Stimulated activated CD8-positive, alpha-beta memory T cell treated with anti-CD3 and anti-CD28 coated beads, Interleukin-2, amount 100 ng/mL, for 48 hours (primary cell): ENCODE measurements at regions not wholly inside any gene's neighbourhood (a gene's known extent, or its start where the extent isn't known, plus 50 kb on each side); places are given as distances from the start of the nearest gene placed in this dataset.

ENCODE experiments used
- DNase-seq, 2 donors: peaks; one replicate each; pipeline ENCODE4 v3.0.0-alpha.2; 2020; ENCODE audit warnings: low read depth in 2 of 2

DNA sequence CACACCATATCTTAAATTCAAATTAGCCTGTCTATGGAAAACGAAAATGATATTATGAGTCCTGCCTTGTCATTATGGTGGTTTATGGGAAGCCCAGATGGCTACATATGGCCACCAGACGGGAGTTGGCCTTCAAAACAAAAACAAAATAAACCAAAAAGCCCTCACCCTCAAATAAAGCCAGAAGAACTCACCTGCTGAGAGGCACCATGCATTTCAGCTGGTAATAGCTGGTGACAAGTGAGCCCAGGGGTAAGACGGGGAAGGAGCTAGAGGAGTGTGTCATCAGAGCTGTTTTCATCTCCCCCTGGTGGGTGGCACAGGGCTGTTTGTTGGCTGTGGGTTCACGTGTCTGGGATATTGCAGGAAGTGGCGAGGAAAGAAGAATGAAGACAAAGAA, 152.9 kb downstream of the EFNB2 start:
- DNase-seq, result no peak

DNA sequence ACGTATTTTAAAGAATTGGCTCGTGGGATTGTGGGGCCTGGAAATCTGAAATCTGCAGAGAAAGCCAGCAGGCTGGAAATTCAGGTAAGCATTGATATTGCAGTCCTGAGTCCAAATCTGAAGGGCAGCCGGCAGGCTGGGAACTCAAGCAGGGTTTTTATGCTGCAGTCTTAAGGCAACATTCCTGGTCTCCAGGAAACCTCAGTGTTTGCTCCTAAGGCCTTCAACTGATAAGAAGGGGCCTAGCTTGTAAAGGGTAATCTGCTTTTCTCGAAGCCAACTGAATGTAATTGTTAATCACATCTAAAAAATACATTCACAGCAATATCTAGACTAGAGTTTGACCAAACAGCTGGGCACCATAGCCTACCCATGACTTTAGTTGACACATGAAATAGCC, 154.4 kb downstream of the EFNB2 start:
- no peak for DNase-seq

DNA sequence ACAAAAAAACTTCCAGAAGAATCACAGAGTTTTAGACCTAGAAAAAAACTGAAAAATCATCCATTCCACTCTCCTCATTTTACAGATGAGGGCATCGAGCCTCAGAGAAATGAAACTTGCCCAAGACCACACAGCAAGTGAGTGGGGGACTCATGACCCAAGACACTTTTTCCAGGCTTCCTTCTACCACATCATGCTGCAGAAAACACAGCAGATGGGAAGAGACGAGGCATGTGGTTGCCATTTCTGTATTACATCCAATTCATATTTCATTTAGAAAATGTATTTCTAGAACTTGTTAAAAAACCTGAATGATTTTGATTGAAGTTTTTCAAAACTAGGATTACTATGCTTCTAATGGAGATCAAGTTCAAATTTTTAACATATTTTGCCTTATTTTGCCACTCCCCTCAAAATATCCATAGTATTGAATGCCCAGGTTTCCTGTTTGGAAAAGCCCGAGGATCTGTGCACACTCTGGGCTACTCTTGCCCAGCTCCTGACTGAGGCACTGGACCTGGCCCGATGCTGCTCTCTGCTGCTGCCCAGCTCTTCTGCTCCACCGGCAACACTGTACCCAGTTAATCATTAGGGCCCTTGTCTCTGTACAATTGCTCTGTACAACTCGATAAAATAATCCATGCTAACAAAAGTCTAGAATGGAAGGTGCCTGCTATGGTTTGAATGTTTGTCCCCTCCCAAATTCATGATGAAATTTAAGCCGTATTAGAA, 157.4 kb downstream of the EFNB2 start:
- DNase-seq, result no peak

DNA sequence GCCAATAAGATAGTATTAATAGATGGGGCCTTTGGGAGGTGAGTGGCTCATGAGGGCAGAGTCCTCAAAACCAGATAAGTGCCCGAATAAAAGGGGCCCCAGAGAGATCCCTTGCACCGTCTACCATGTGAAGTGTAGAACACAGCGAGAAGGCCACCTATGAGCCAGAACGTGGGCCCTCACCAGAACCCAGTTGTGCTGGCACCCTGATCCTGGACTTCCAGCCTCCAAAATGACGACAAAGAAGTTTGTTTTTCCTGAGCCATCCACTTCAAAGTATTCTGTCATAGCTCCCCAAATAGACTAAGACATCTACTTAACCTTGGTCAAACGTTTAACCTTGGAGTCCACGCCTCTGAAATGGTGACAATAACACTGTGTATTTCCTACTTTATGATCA, 158.1 kb downstream of the EFNB2 start:
- no peak for DNase-seq

DNA sequence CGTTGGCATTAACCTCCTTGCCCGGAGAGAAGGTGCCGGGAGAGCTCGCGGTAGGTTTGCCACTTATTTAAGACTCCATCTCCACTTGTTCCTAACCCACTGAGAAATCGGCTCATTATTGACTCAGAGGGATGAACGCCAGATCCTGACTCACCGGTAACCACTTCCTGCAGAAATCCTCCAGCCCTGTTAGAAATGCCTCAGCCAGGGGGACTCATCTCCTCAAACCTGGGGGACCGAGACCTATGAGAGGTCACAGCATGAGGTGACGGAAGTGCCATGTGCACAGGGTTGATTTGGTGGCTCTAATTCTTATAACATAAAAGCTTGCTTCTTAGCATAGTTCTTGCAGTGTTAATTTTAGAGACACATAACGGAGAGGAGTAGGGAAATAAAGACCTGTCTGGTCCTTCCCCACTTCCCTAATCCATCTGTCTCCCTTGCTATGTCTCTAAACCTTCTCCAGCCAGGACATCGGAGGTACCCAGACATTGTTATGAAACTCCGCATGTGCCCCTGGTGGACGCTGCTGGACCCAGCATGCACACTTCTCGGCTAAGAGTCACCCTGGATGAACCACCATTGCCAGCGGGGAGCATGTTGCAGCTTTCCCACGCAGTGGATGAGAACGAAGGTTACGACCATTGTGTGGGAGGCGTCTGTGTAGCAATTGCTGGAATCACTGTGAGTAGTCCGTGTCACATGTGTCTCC, 158.9 kb downstream of the EFNB2 start:
- no peak for DNase-seq

DNA sequence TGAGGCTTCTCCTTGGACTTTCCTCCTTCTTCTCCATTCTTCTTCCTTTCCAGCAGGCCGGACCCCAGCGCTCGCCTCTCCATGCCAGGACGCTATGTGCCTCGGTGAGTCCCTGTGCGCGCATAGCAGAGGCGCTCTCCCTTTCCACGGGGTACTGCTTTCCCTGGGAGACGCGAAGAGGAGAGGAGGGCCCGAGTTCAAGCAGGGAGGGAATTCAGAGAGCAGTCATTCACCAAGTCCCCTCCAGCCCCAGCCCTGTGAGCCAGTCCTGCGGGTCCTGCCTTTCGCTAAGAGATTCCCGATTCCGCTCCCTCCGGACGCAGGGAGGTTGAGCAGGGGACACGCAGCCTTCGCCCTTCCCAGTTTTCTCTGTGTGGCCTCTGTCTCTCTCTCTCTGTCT, 160.4 kb downstream of the EFNB2 start:
- DNase-seq, result no peak

DNA sequence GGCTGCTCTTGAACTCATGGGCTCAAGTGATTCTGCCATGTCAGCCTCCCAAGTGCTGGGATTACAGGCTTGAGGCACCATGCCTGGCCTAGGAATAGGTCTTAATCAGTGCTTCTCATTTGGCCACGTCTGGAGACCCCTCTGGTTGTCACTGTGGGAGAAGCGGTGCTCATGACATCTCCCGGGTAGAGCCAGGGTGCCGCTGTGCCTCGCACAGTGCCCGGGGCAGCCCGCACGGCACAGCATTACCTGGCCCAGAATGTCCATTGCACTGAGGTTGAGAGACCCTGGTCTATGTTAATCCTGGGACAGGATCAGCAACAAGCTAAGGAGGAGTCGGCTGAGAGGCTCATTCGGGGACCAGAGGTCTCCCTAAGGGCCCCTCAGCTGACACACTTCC, 160.8 kb downstream of the EFNB2 start:
- DNase-seq, result no peak

DNA sequence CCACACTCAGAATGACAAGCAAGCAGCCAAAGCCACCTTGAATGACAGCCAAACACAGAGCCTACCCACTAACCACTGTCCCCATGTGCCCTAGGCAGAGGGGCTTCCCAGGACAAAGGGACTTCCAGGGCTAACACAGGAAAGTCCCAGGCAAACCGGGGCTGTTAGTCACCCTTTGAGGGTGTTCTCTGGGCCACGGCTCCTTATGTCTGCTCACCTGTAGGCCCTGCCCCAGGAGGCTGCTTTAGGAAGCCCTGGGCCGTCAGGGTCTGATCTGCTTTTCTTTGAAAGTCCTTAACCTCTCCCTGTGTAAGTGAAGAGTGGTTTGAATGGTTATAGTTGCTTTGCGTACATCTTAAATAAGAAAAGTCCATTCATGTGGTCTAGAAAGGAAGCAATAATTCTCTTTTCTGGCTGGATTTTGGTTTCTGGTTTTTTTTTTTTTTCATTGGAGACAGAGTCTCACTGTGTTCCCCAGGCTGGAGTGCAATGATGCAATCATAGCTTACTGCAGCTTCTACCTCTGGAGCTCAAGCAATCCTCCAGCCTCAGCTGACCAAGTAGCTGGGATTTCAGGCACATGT, 161.4 kb downstream of the EFNB2 start:
- peak in 1 of 2 donors; percentile 10 for DNase-seq

DNA sequence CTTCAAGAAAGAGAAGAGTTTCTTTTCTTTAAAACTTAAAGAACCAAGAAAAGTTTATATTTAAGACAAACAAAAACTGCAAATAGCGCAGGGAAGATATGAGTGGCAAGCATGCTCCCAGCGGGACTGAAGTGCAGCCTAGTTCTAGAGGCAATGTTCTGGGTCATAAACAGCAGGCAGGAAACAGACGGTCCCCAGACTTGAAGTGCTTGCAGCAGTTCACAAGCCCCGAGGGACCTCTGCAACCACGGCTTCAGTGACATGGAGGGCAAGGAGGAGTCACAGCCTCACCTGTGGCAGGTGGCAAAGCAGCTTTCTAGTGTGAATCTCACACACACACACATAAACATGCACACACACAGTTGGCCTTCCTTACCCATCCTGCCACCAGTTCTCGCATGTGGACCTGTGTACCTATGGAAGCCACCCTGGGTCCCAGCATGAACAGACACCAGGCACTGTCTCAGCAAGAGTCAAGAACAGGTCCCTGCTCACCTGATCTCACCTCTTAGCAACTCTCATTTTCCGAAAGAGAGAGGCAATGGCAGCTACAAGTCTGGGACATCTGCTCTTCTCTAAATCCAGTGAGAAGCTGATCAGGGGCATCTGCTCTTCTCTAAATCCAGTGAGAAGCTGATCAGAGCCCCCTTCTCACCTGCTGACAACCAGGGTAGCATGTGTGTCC, 162.0 kb downstream of the EFNB2 start:
- DNase-seq, result no peak

DNA sequence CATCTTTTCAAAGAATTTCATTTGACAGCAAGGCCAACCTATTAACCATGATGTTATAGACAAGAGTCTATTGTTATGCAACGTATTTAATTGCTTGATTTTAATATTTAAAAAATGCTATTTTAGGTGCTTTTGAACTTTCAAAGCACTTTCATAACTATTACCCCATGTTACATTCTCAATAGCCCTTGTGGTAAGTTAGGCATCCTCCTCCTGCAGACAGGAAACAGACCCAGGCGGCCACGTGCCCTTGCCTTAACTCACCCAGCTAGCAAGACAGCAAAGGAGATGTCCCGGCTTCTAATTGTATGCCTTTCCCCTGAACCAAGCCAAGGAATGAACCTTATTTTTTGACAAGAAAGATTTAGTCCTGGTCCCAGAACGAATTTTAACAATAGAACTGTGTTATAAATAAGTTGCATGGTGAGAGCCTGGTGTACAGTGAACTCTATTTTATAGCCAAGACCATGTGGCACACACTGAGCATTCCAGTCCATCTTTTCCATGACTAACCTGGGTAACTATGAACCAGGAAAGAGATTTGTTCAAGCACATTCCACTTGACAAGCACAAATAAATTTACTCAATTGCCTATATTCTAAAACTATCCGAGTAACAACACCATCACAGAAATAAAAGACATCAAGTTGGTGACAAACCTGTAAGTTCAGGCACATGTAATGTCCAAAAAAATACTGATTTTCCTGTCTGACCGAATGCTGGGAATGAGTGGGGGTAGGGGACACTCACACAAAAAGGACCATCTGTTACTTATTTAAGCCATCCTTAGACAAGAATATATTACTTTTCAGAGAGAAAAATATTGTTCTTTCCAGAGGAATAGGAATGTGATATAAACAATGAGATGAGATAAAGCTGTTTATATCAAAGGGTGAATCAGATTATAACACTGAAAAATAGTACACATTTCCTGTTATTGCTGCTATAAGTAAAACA, 163.0 kb downstream of the EFNB2 start:
- DNase-seq, result no peak

DNA sequence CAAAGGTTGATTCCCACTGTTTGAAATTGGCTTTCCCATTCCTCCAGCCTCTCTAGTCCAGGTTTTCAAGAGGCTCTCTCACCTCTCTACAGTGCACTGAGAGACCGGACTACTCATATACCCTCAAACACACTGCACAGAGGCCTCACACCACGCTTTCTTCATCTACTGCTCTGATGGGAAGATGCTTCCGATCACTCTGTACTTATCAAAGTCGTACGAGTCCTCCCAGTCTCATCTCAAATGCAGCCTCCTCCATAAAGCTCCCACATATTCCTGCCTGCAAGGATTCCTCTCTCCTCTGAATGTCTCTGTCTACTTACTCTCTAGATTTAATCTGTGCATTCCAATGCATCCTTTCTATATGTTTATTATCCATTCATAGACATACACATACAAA, 164.4 kb downstream of the EFNB2 start:
- DNase-seq, result no peak

DNA sequence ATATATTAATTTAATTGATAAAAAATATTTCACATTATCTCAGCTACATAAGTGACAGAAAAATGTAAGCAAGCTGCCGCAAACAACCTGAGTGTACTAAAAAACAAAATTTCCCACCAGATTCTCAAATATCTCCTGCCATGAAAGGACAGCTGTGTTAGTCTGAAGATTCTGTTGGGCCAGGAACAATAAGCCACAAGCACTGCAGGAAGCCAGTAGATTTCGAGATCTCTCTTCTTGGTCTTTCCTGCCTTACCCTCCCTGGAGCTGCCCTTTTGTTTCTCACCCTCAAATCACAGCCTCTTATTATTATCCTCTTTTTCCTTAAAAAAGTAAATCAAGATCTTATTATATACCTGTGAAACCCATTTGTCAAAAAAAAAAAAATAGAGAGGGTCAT, 165.6 kb downstream of the EFNB2 start:
- DNase-seq, result no peak

DNA sequence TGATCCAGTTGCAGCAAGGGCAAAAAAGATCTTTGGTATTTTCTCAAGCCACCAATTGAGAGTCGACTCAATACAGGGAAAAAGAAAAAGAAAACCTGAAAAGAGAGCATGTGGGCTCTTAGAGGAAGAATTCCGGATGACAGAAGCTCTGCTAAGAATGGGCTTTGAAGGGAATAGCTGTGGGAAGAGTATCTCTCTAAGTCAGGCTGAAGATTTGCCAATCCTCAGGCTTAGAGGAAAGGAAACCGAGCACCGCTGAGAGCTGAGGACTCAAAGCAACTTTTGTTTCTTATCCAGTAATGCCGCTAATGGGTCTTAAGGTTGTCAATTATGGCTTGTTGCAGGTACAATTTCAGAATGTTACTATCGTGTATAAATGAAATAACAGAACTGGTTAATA, 166.4 kb downstream of the EFNB2 start:
- no peak for DNase-seq

DNA sequence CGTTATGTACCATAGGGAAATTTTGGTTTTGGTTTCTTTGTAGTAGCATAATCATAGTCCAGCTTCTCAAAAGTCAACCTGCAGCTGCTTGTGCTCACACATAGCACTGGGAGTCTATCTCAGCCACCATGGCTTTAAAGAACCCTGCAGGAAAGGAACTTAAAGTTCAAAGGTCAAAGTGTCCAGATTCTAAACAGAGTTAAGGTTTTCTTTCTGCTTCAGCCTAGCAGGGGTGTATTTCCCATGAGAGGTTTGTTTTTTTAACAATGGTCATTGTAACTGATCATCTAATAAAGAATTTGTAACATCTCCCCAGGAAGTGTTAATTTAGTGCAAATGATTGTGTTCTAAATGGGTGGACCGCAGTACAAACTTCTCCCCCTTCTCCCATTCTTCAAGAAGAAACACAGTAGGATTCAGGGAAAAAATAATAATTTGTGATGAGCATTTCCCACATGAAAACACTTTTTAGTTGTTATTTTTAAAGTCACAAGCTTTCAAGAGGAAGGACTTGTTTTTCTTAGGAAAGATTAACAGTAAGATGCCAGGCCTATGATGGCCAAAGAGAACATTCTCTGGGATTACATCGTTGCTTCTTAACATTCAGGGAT, 168.0 kb downstream of the EFNB2 start:
- no peak for DNase-seq

DNA sequence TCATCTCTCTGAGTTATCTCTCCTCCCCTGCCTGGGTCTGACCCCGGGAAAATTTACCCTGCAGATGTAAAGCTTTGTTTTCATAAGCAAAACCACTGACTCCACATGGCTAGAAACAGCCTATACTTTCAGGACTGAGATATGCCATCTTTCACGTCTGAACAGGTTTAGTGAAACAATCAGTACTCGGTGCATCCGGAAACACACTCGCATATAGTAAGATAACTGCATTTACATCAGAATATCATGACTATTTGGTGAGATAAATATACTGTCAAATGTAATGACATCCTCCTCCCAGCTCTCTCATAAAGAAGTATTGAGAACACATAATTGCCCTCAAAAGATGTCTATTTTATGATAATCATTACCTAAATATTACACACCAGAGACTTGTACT, 172.8 kb downstream of the EFNB2 start:
- no peak for DNase-seq

DNA sequence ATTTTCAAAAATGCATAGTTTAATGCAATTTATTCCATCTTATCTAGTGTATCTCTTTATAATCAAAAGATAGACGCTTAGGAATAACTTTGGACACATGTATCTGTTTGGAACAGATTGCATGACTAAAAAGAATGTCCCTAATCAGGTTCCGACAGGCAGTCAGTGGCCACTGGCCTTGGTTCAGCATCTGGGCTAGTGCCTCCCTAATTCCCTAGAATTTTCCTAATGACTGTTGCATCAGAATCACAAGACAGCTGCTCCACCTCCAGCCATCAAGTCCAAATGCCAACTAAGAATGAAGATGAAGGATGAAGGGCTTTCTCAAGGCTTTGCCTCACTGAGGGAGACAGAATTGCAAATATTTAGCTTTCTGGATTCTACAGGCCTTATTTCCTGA, 173.8 kb downstream of the EFNB2 start:
- DNase-seq, result no peak

DNA sequence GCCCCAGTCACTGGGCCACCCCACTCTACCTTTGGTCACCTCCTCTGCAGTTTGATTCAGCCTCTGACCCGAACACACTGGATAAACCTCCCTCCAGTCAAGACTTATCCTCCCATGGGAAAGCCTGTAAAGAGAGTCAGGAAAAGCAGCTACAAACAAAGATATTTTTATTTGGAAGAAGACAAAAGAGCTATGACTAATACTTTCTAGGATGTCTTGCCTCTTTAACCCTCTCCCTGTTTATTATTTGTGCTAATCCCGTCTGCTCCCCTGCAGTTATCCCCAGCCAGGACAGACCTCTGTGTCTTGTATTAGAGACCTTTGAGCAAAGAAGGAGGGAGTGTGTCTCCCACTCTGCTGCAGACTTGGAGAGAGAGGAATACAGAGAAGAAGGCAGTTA, 178.3 kb downstream of the EFNB2 start:
- DNase-seq, result no peak

DNA sequence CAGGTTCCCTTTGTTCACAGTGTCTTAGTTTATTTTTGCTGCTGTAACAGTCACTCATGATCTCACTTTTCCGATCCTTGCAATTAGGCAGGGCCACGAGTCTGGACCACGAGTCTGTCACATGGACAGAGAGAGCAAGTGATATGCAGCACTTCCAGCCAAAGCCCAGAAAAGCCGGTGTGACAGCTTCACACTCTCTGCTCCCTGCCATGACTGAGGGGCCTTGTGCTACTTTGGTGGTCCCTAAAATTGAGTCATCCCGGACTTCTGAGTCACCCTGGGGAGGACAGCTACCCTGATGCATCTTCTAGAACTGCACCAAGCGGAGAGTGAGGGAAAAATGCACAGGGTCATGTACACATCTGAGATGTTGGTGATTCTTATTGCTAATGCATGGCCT, 179.6 kb downstream of the EFNB2 start:
- no peak for DNase-seq

DNA sequence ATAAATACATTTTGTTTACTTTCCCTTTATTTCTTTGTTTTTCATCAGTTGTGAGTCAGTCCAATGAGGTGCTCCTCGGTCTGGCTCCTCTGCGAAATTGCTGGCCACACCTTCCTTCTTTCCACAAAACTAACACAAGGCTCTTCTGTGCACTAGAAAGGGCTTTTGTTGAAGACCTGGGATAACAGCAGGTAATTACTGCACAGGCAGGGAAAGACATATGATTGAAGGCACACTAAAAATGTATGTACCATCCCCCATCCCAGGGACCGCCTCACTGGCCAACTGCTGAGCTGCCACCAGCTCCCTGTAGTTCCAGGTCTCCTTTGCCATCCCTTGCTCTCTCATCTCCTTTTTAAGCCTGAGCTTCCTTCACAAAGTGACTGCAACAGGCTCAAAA, 180.5 kb downstream of the EFNB2 start:
- DNase-seq, result no peak

DNA sequence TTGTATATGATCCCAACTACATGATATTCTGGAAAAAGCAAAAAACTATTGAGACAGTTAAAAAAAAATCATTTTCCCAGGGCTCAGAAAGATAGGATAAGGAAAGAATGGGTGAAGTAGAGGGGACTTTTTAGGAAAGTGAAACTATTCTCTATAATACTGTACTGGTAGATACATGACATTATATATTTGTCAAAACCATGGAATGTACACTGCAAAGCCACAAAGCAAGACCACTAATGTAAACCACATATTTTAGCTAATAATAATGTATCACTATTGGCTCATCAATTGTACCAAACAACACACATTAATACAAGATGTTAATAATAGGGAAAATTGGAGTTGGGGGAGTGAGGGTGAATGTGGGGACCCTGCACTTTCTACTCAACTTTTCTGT, 182.6 kb downstream of the EFNB2 start:
- no peak for DNase-seq

DNA sequence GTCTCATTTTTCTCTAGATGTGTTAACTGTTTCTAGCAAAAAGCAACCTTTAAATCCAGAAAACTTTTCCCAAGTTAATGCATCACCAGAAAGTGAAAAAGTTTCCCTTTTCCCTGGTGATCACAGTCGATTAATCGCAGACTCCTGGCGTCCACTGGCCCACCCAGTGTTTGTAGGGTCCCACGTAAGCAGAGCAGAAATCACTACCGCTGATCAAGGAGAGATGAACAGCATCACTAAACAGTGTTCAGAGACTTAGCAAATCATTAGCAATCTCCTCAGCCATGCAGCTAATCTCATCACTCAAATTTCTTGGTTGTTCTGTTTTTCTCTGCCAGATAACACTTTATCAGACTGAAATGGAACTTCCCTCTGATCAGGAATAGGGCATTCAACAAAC, 184.2 kb downstream of the EFNB2 start:
- no peak for DNase-seq
